ENCODE measurements at regions not wholly inside any gene's neighbourhood (a gene's known extent, or its start where the extent isn't known, plus 50 kb on each side); places are given as distances from the start of the nearest gene placed in this dataset.

GRCh38 chr2:64396001-64396400 is 58.0 kb upstream of the LGALSL start:
- dilution Hi-C loops (cut with MboI; ENCODE audit: extremely low pct_ligation_motif_present, low sequenced_read_pairs), result no loop called here
- Histone ChIP-seq H3K79me2 (ENCODE audit: control insufficient read depth, insufficient read depth, low read length) (no peaks in the 10 kb centered on the region), H3K9ac (ENCODE audit: control insufficient read depth, extremely low read depth, insufficient read depth, low read length) (no peak overlapping the region), H2AFZ (ENCODE audit: control insufficient read depth, low read length) (no peak overlapping the region), H3K4me3 (ENCODE audit: control insufficient read depth in 2 of 3, extremely low read depth in 1 of 3, insufficient read depth in 2 of 3, low read depth in 1 of 3, low read length in 3 of 3) (no peak overlapping the region), H3K9me1 (ENCODE audit: control insufficient read depth, extremely low read depth, insufficient read depth, low read length) (no peaks in the 10 kb centered on the region), H3K9me3 (ENCODE audit: control insufficient read depth, low read depth, low read length) (no peaks in the 10 kb centered on the region), H3K36me3 (ENCODE audit: control insufficient read depth in 2 of 2, extremely low read depth in 1 of 2, insufficient read depth in 2 of 2, low read length in 2 of 2) (no peaks in the 10 kb centered on the region), H3K4me1 (ENCODE audit: control insufficient read depth, extremely low read depth, insufficient read depth, low read length) (no peaks in the 10 kb centered on the region), H3K27ac (ENCODE audit: control insufficient read depth, insufficient read depth, low read length) (no peak overlapping the region), H4K20me1 (ENCODE audit: control insufficient read depth, extremely low read depth, insufficient read depth, low read length) (no peaks in the 10 kb centered on the region), H3K27me3 (ENCODE audit: control insufficient read depth, extremely low read depth, insufficient read depth, low read length) (no peaks in the 10 kb centered on the region), H3K4me2 (ENCODE audit: control insufficient read depth, extremely low read depth, insufficient read depth, low read depth, low read length) (no peak overlapping the region)
- TF ChIP-seq, protein P1, sequence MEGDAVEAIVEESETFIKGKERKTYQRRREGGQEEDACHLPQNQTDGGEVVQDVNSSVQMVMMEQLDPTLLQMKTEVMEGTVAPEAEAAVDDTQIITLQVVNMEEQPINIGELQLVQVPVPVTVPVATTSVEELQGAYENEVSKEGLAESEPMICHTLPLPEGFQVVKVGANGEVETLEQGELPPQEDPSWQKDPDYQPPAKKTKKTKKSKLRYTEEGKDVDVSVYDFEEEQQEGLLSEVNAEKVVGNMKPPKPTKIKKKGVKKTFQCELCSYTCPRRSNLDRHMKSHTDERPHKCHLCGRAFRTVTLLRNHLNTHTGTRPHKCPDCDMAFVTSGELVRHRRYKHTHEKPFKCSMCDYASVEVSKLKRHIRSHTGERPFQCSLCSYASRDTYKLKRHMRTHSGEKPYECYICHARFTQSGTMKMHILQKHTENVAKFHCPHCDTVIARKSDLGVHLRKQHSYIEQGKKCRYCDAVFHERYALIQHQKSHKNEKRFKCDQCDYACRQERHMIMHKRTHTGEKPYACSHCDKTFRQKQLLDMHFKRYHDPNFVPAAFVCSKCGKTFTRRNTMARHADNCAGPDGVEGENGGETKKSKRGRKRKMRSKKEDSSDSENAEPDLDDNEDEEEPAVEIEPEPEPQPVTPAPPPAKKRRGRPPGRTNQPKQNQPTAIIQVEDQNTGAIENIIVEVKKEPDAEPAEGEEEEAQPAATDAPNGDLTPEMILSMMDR (optimal IDR thresholded peaks at IDR 0.05 in 1 of 3, IDR thresholded peaks at IDR 0.05 in 1 of 3, conservative IDR thresholded peaks at IDR 0.05 in 1 of 3; ENCODE audit: extremely low read depth in 1 of 3, insufficient read depth in 2 of 3, low read length in 3 of 3), result no peak
- no peak for TF ChIP-seq EZH2 (IDR thresholded peaks at IDR 0.05; ENCODE audit: low read length)
- no peak for DNase-seq (ENCODE audit: low read depth, low spot score)
- no peak for FAIRE-seq

DNA sequence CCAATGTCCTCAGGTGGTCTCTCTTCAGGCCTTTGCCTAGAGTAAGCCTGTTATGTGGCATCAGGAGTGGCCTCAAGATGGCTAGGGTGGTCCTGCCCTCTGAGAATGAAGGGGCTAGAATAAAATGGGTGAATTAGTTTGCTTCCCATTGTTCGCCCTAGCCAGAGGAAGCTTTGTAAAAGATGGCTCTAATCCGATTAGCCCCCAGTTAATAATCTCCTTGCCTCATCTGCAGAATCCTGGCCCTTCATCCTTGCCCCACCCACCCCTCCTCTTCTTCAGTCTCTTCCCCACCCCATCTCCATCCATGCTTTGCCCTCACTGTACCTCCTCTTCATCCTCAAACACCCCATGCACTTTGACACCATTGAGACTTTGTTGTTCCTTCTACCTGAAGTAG is 57.4 kb upstream of the LGALSL start:
- no peak overlapping the region for H3K4me2 ChIP-seq (ENCODE audit: control insufficient read depth, extremely low read depth, insufficient read depth, low read depth, low read length)
- no peak for DNase-seq (ENCODE audit: low read depth, low spot score)

More for the DNA sequence above, 57.4 kb upstream of the LGALSL start:
- Histone ChIP-seq H2AFZ (ENCODE audit: control insufficient read depth, low read length) (no peak overlapping the region), H3K4me3 (ENCODE audit: control insufficient read depth in 2 of 3, extremely low read depth in 1 of 3, insufficient read depth in 2 of 3, low read depth in 1 of 3, low read length in 3 of 3) (no peak overlapping the region), H4K20me1 (ENCODE audit: control insufficient read depth, extremely low read depth, insufficient read depth, low read length) (no peaks in the 10 kb centered on the region), H3K9me3 (ENCODE audit: control insufficient read depth, low read depth, low read length) (no peaks in the 10 kb centered on the region), H3K9ac (ENCODE audit: control insufficient read depth, extremely low read depth, insufficient read depth, low read length) (no peak overlapping the region), H3K36me3 (ENCODE audit: control insufficient read depth in 2 of 2, extremely low read depth in 1 of 2, insufficient read depth in 2 of 2, low read length in 2 of 2) (no peaks in the 10 kb centered on the region), H3K4me1 (ENCODE audit: control insufficient read depth, extremely low read depth, insufficient read depth, low read length) (peaks cover 3% of the 10 kb centered on the region), H3K27me3 (ENCODE audit: control insufficient read depth, extremely low read depth, insufficient read depth, low read length) (no peaks in the 10 kb centered on the region), H3K27ac (ENCODE audit: control insufficient read depth, insufficient read depth, low read length) (no peak overlapping the region), H3K79me2 (ENCODE audit: control insufficient read depth, insufficient read depth, low read length) (no peaks in the 10 kb centered on the region), H3K9me1 (ENCODE audit: control insufficient read depth, extremely low read depth, insufficient read depth, low read length) (no peaks in the 10 kb centered on the region)
- TF ChIP-seq, protein P1 (optimal IDR thresholded peaks at IDR 0.05 in 1 of 3, IDR thresholded peaks at IDR 0.05 in 1 of 3, conservative IDR thresholded peaks at IDR 0.05 in 1 of 3; ENCODE audit: extremely low read depth in 1 of 3, insufficient read depth in 2 of 3, low read length in 3 of 3), result no peak
- TF ChIP-seq EZH2 (IDR thresholded peaks at IDR 0.05; ENCODE audit: low read length), result no peak
- dilution Hi-C loops (cut with MboI; ENCODE audit: extremely low pct_ligation_motif_present, low sequenced_read_pairs), result no loop called here
- no peak for FAIRE-seq
